ENCODE measurements at regions not wholly inside any gene's neighbourhood (a gene's known extent, or its start where the extent isn't known, plus 50 kb on each side); places are given as distances from the start of the nearest gene placed in this dataset.

GRCh38 chr7:114158275-114158674 is 239.5 kb upstream of the PPP1R3A start:
- Histone ChIP-seq H3K23ac (ENCODE audit: insufficient read length, low read depth, low read length) (no peak overlapping the region), H3K4me2 (ENCODE audit: insufficient read depth, insufficient read length, low read length) (no peak overlapping the region), H4K91ac (ENCODE audit: insufficient read length, low read depth, low read length) (no peak overlapping the region), H2AK5ac (ENCODE audit: insufficient read length, low read length) (no peak overlapping the region), H2BK5ac (ENCODE audit: insufficient read length, low read length) (no peak overlapping the region), H3T11ph (ENCODE audit: low read length) (no peak overlapping the region), H2BK15ac (ENCODE audit: low read depth, low read length) (no peak overlapping the region), H3K9me3 (ENCODE audit: control insufficient read depth, low read depth, low read length) (no peaks in the 10 kb centered on the region), H3K27me3 (ENCODE audit: insufficient read depth, low read length) (no peaks in the 10 kb centered on the region), H4K20me1 (ENCODE audit: control insufficient read depth, insufficient read depth, insufficient read length) (no peaks in the 10 kb centered on the region), H2AFZ (ENCODE audit: low read length) (no peak overlapping the region), H4K5ac (ENCODE audit: insufficient read length, low read depth, low read length) (no peak overlapping the region), H4K8ac (replicated peaks; ENCODE audit: insufficient read length, low read depth, low read length) (no peak overlapping the region), H3K9ac (ENCODE audit: extremely low read depth, insufficient read length, low read length) (no peak overlapping the region), H3K23me2 (ENCODE audit: insufficient read length, low read depth, low read length, poor library complexity, severe bottlenecking) (no peaks in the 10 kb centered on the region), H3K79me1 (ENCODE audit: insufficient read depth, low read depth, low read length, poor library complexity, severe bottlenecking) (no peaks in the 10 kb centered on the region), H3K4me1 (ENCODE audit: insufficient read depth, low read length) (peaks cover 10% of the 10 kb centered on the region), H2BK120ac (ENCODE audit: low read depth, low read length, poor library complexity, severe bottlenecking) (no peak overlapping the region), H3K56ac (ENCODE audit: insufficient read length, low read depth, low read length) (no peak overlapping the region), H3K14ac (ENCODE audit: insufficient read depth, low read length) (no peak overlapping the region), H3K18ac (ENCODE audit: insufficient read length, low read depth, low read length) (no peak overlapping the region), H2BK12ac (ENCODE audit: insufficient read length, low read depth, low read length) (no peak overlapping the region), H3K4ac (ENCODE audit: low read depth, low read length) (no peak overlapping the region), H3K79me2 (ENCODE audit: insufficient read depth, low read length) (no peaks in the 10 kb centered on the region), H2BK20ac (ENCODE audit: low read depth, low read length, poor library complexity, severe bottlenecking) (no peak overlapping the region), H3K27ac (ENCODE audit: insufficient read length, low read depth, low read length) (no peak overlapping the region)
- no peak overlapping the region for H3K4me3 Mint-ChIP-seq
- DNase-seq: no peak
- no peak for TF ChIP-seq CTCF (conservative IDR thresholded peaks at IDR 0.05)
- WGBS (ENCODE audit: extremely low coverage, insufficient read length, low lambda C conversion rate): no CpG with 5 or more reads among the region's 3 CpGs
- no peaks in the 10 kb centered on the region for H3K27me3 Mint-ChIP-seq (ENCODE audit: low read depth)
- no peaks in the 10 kb centered on the region for H3K9me3 Mint-ChIP-seq
- no peak overlapping the region for H3K27ac Mint-ChIP-seq
- no peaks in the 10 kb centered on the region for H3K36me3 Mint-ChIP-seq (ENCODE audit: insufficient read depth in 1 of 3, low read depth in 3 of 3)
- H3K4me1 Mint-ChIP-seq: peaks cover 33 to 34% of the 10 kb centered on the region in 2 experiments
